SH-SY5Y (cell line): ENCODE measurements at regions not wholly inside any gene's neighbourhood (a gene's known extent, or its start where the extent isn't known, plus 50 kb on each side); places are given as distances from the start of the nearest gene placed in this dataset.

Source experiments
- GATA2 ChIP-seq: IDR thresholded peaks from 2 replicates; pipeline ENCODE4 v1.6.1; 2011; ENCODE audit warnings: mild to moderate bottlenecking, low read depth, low read length
- GATA3 ChIP-seq: IDR thresholded peaks from 2 replicates; pipeline ENCODE4 v1.6.1; 2011; ENCODE audit warnings: low read depth, mild to moderate bottlenecking, low read length, moderate library complexity

- TF ChIP-seq GATA2 (no peak), GATA3 (no peak)
These were observed 210.0 kb downstream of the RASSF9 start for GRCh38 chr12:85626001-85626783.
